Mucosa of descending colon (tissue), 3 donors: ENCODE measurements at regions not wholly inside any gene's neighbourhood (a gene's known extent, or its start where the extent isn't known, plus 50 kb on each side); places are given as distances from the start of the nearest gene placed in this dataset.
"Not testable (repeated sequence)": the region's sequence is repeated elsewhere in the genome, so short reads cannot be mapped to it uniquely, and the experiment has no call there.

Experiments
- ATAC-seq: fragments of 200-7000 bp; cut with Tn5 transposase; one replicate; pipeline ENCODE4 v1.9.1; 2020; ENCODE audit warnings: mild to moderate bottlenecking, moderate library complexity
- DNase-seq, 3 donors: peaks; one replicate each; pipeline ENCODE4 v3.0.0-alpha.2; 2020
- H3K36me3 ChIP-seq: fragments of 200-600 bp; one replicate; pipeline ENCODE4 v1.8.0; 2021; ENCODE audit warnings: low read depth, mild to moderate bottlenecking
- H3K4me1 ChIP-seq: fragments of 200-600 bp; one replicate; pipeline ENCODE4 v1.8.0; 2021; ENCODE audit warnings: low read depth, mild to moderate bottlenecking
- H3K4me3 ChIP-seq: fragments of 200-600 bp; one replicate; pipeline ENCODE4 v1.8.0; 2021; ENCODE audit warnings: mild to moderate bottlenecking
- H3K9me3 ChIP-seq: fragments of 200-600 bp; one replicate; pipeline ENCODE4 v1.8.0; 2021; ENCODE audit warnings: mild to moderate bottlenecking
- CTCF ChIP-seq: fragments of 200-600 bp; IDR thresholded peaks from one replicate; pipeline ENCODE4 v1.8.0; 2022; ENCODE audit warnings: antibody characterized with exemption, mild to moderate bottlenecking
- intact Hi-C, 2 donors: fragments of 100-400 bp; cut with DNase I in 1 of 2; cut with micrococcal nuclease in 1 of 2; formaldehyde crosslinking; loops; one replicate each; pipeline versions ENCODE4 v1.11.0 to v1.11.1; 2022; cut with DNase I, micrococcal nuclease
- donor health status: DM: no; HTN: no; CAD: no; lungs with moderate emphysema.
- donor health status: DM: no; HTN: no; CAD: no.
- donor health status: DM: no; HTN: yes; CAD: no.

- DNase-seq = no peak
- Histone ChIP-seq H3K9me3 (no peaks in the 10 kb centered on the region), H3K4me1 (no peaks in the 10 kb centered on the region), H3K36me3 (no peaks in the 10 kb centered on the region), H3K4me3 (no peak overlapping the region)
- intact Hi-C loops = no loop called here
- no peak for ATAC-seq
- TF ChIP-seq CTCF = no peak
These were observed 89.3 kb upstream of the BTN3A2 start for GRCh38 chr6:26275663-26276062.

- Histone ChIP-seq H3K4me3 (no peak overlapping the region), H3K4me1 (no peaks in the 10 kb centered on the region), H3K9me3 (no peaks in the 10 kb centered on the region), H3K36me3 (no peaks in the 10 kb centered on the region)
- ATAC-seq (no peak), DNase-seq (no peak)
- intact Hi-C loops = no loop called here
- TF ChIP-seq CTCF = no peak
These were observed 88.0 kb upstream of the BTN3A2 start for GRCh38 chr6:26276841-26277648.

GRCh38 chr6:26278536-26278935, 86.5 kb upstream of the BTN3A2 start:
- TF ChIP-seq CTCF = no peak
- Histone ChIP-seq H3K9me3 (no peaks in the 10 kb centered on the region), H3K4me3 (no peak overlapping the region), H3K36me3 (no peaks in the 10 kb centered on the region), H3K4me1 (no peaks in the 10 kb centered on the region)
- ATAC-seq = no peak
- no peak for DNase-seq
- intact Hi-C loops = no loop called here

- ATAC-seq, H3K4me3 ChIP-seq, H3K36me3 ChIP-seq, H3K4me1 ChIP-seq, intact Hi-C loops, H3K9me3 ChIP-seq, DNase-seq: not testable (repeated sequence)
These were observed 85.6 kb upstream of the BTN3A2 start for GRCh38 chr6:26279371-26279770.

GRCh38 chr6:26280407-26280806, 84.6 kb upstream of the BTN3A2 start:
- no peaks in the 10 kb centered on the region for H3K9me3 ChIP-seq
- ATAC-seq (no peak), DNase-seq (no peak)
- H3K4me3 ChIP-seq = no peak overlapping the region
- no peak for TF ChIP-seq CTCF
- no peaks in the 10 kb centered on the region for H3K36me3 ChIP-seq
- intact Hi-C loops = no loop called here
- peaks cover 4% of the 10 kb centered on the region for H3K4me1 ChIP-seq

- intact Hi-C loops = no loop called here
These were observed 80.4 kb upstream of the BTN3A2 start for GRCh38 chr6:26284537-26285142.

More at GRCh38 chr6:26284537-26285142, 80.4 kb upstream of the BTN3A2 start:
- ATAC-seq (peak; percentile 10), DNase-seq (peak; percentile 69 to 78 (median 70))
- Histone ChIP-seq H3K36me3 (no peaks in the 10 kb centered on the region), H3K4me3 (peak overlapping the region; percentile 31), H3K9me3 (peaks cover 3% of the 10 kb centered on the region), H3K4me1 (peaks cover 4% of the 10 kb centered on the region)
- no peak for TF ChIP-seq CTCF
